GM12873 (cell line): ENCODE measurements at regions not wholly inside any gene's neighbourhood (a gene's known extent, or its start where the extent isn't known, plus 50 kb on each side); places are given as distances from the start of the nearest gene placed in this dataset.

Experiments
- CTCF ChIP-seq: IDR thresholded peaks from 2 replicates; pipeline ENCODE4 v1.5.1; 2012; ENCODE audit warnings: low read depth, mild to moderate bottlenecking, moderate library complexity, low read length, control low read depth; ENCODE audit not compliant: insufficient read depth; ENCODE audit errors: missing control alignments

DNA sequence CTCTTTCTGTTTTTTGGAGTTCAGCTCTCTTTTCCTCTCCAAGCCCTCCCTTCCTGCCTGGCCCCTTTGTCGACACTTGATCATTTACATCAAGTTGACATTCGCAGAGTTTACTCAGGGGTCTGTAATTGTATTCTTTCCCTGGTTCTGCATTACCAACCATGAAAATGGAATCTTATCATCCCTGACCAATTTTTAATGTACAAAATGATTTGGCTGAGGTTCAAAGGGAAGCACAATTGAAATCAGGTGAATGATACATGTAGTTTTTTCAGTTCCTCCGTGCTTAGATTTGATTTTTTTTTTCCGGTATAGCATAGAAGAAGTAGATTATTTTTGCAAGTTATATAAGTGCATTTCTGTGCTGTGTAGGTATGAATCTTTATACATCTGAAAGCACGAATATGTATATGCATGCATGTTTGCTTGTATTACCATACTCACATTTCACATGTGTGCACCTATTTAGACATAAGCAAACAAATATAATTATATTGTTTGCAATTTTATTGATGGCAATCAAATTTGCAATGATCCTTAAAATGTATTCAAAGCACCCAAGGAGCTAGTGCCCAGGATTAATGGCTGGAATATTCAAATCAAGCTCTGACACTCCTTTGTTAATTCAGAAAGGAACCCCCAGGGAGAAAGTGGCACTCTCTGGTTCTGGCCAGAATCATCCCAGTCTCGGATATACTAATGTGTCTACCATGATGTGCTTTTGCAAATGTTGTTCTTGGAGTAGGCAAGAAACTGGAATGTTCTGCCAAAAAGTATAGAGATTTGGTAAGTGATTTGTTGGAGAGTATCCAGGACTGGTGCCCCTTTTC is 189.3 kb downstream of the VRK1 start:
- TF ChIP-seq CTCF, result no peak

- no peak for TF ChIP-seq CTCF
These were observed 189.9 kb downstream of the VRK1 start for GRCh38 chr14:96987086-96987474.

DNA sequence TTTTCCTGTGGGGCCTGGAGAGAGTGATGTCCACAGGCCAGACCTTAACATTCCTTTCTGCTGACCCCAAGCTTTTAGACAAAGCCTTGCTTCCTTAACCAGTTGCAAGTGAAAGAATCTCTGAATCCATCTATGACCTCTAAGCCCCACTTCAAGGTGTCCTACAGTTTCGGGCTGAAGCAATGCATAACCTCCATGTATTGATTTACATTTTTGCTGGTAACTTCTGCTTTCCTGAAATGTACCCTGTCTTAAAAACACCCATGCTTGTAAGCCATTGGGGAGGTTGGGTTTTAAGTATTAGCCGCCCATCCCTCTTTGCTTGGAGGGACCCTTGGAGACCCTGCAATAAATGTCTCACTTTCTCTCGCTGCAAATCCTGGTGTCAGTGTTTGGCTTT is 190.6 kb downstream of the VRK1 start:
- TF ChIP-seq CTCF, result no peak

DNA sequence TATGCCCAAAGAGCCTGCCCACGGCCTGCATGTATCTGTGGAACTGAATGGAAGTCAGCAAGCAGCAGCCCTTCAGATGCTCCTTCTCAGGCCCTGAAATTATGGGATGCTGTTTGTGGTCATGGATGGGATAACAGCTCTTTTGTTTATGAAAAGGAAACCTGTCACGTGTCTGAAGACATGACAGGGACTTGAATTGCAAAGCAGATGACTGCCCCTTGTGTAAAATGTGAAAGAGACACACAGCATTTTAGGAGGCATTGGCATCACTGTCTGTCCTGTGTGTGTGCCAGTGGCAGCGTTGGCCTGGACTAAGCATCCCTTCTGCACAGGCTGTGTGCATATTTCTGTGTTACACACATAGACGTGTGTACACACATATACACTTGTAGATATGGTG is 192.1 kb downstream of the VRK1 start:
- TF ChIP-seq CTCF, result no peak

GRCh38 chr14:96991226-96991625 is 194.0 kb downstream of the VRK1 start:
- TF ChIP-seq CTCF, result no peak

DNA sequence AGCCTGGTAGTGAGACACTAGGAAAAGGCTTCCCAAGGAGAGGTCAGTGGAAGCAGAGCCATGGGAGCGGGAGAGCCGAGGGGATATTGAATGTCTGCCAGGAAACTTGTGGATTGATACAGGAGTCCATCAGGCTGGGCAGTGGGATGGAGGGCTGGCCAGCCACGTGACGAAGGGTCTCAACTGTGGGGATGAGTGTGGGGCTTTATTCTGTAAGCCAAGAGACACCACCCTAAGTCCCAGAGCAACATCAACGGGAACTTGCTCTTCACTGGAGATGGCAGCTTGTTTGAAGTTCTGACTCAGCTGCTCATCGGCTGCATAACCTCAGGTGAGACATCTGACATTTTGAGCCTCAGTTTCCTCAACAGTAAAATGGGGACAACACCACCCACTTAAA is 197.8 kb downstream of the VRK1 start:
- no peak for TF ChIP-seq CTCF

GRCh38 chr14:96997269-96997668 is 200.1 kb downstream of the VRK1 start:
- TF ChIP-seq CTCF, result no peak

GRCh38 chr14:96997996-96998395 is 200.8 kb downstream of the VRK1 start:
- TF ChIP-seq CTCF, result no peak
